ENCODE measurements at regions not wholly inside any gene's neighbourhood (a gene's known extent, or its start where the extent isn't known, plus 50 kb on each side); places are given as distances from the start of the nearest gene placed in this dataset.

DNA sequence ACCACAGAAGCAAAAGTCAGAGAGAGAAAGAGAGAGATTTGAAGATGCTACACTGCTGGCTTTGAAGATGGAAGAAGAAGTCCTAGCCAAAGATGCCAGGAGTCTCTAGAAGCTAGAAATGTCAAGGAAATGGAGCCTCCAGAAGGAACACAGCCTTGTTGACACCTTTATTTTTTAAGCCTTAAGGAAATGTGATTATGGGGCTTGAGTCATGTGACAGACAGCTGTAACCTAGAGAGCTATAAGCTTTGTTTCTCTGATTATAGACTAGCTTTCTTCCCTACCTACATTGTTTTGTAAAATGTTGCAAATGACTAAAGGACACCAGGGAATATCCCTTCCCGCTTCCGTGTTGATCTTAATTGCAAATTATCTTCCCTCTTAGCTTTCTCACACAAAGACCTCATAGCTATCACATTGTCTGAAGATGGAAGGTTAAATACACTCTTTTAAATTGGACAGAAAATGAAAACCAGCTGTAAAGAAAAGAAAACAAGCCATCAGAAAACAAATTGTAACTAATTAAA, 199.9 kb downstream of the ARHGAP12 start:
- no peaks in the 10 kb centered on the region for H3K79me2 ChIP-seq (ENCODE audit: insufficient read depth, low read length)
- H3K4me1 ChIP-seq (ENCODE audit: insufficient read depth, low read length), result no peaks in the 10 kb centered on the region
- DNase-seq (ENCODE audit: low read depth), result no peak
- no peaks in the 10 kb centered on the region for H4K20me1 ChIP-seq (ENCODE audit: insufficient read depth, low read length)
- H3K27me3 ChIP-seq (ENCODE audit: insufficient read depth, low read length), result no peaks in the 10 kb centered on the region
- no peak overlapping the region for H2AFZ ChIP-seq (ENCODE audit: low read depth, low read length)
- Mint-ChIP-seq H3K4me1 (ENCODE audit: low read depth, unreplicated experiment) (peaks cover 3% of the 10 kb centered on the region), H3K27ac (ENCODE audit: unreplicated experiment) (no peak overlapping the region), H3K9me3 (ENCODE audit: unreplicated experiment) (peaks cover 7% of the 10 kb centered on the region), H3K36me3 (ENCODE audit: low read depth, unreplicated experiment) (peaks cover 1% of the 10 kb centered on the region), H3K4me3 (ENCODE audit: unreplicated experiment) (no peak overlapping the region), H3K27me3 (ENCODE audit: low read depth, unreplicated experiment) (no peaks in the 10 kb centered on the region)
- no peaks in the 10 kb centered on the region for H3K36me3 ChIP-seq (ENCODE audit: insufficient read depth, low read length)
- no peak overlapping the region for H3K9ac ChIP-seq (ENCODE audit: low read length)
- TF ChIP-seq, protein P1, sequence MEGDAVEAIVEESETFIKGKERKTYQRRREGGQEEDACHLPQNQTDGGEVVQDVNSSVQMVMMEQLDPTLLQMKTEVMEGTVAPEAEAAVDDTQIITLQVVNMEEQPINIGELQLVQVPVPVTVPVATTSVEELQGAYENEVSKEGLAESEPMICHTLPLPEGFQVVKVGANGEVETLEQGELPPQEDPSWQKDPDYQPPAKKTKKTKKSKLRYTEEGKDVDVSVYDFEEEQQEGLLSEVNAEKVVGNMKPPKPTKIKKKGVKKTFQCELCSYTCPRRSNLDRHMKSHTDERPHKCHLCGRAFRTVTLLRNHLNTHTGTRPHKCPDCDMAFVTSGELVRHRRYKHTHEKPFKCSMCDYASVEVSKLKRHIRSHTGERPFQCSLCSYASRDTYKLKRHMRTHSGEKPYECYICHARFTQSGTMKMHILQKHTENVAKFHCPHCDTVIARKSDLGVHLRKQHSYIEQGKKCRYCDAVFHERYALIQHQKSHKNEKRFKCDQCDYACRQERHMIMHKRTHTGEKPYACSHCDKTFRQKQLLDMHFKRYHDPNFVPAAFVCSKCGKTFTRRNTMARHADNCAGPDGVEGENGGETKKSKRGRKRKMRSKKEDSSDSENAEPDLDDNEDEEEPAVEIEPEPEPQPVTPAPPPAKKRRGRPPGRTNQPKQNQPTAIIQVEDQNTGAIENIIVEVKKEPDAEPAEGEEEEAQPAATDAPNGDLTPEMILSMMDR (IDR thresholded peaks at IDR 0.05; ENCODE audit: insufficient read depth, low read depth, low read length), result no peak
- H3K9me3 ChIP-seq (ENCODE audit: insufficient read depth, low read depth, low read length), result peaks cover 2% of the 10 kb centered on the region
- peak; percentile 13 for FAIRE-seq
- no peak overlapping the region for H3K4me2 ChIP-seq (ENCODE audit: low read length)
- H3K27ac ChIP-seq (ENCODE audit: low read depth, low read length), result no peak overlapping the region
- no peak overlapping the region for H3K4me3 ChIP-seq (ENCODE audit: insufficient read depth, low read depth, low read length)

DNA sequence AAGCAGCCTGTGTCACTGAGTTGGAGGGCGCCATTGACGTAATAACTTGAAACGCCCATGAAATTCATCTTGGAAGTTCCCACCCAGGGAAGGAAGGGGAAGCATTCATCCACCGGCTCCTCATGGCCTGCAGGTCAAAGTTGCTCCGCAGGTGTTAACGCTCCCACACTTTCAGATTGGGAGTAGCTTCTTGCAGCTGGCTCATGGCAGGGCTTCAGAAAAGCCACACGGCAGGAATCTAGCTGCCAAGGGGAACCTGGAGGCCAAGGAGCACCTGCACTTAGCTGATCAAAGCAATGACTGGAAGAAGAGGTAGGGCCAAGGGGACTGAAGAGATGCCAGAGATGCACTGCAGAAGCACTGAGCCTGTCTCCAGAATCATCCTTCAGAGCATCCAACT, 203.2 kb downstream of the ARHGAP12 start:
- H3K27ac Mint-ChIP-seq (ENCODE audit: unreplicated experiment), result no peak overlapping the region
- H3K27me3 Mint-ChIP-seq (ENCODE audit: low read depth, unreplicated experiment), result no peaks in the 10 kb centered on the region
- no peak for FAIRE-seq
- no peak for TF ChIP-seq EZH2 (IDR thresholded peaks at IDR 0.05; ENCODE audit: insufficient read depth, low read length)
- TF ChIP-seq, protein P1 (IDR thresholded peaks at IDR 0.05; ENCODE audit: insufficient read depth, low read depth, low read length), result no peak
- DNase-seq (ENCODE audit: low read depth), result no peak
- Histone ChIP-seq H3K4me2 (ENCODE audit: low read length) (no peak overlapping the region), H3K4me3 (ENCODE audit: insufficient read depth, low read depth, low read length) (no peak overlapping the region), H3K27ac (ENCODE audit: low read depth, low read length) (no peak overlapping the region), H3K9me3 (ENCODE audit: insufficient read depth, low read depth, low read length) (peaks cover 2% of the 10 kb centered on the region), H3K4me1 (ENCODE audit: insufficient read depth, low read length) (peaks cover 4% of the 10 kb centered on the region), H3K79me2 (ENCODE audit: insufficient read depth, low read length) (no peaks in the 10 kb centered on the region), H3K9ac (ENCODE audit: low read length) (no peak overlapping the region), H3K36me3 (ENCODE audit: insufficient read depth, low read length) (no peaks in the 10 kb centered on the region), H3K27me3 (ENCODE audit: insufficient read depth, low read length) (no peaks in the 10 kb centered on the region), H4K20me1 (ENCODE audit: insufficient read depth, low read length) (no peaks in the 10 kb centered on the region), H2AFZ (ENCODE audit: low read depth, low read length) (no peak overlapping the region)
- H3K4me1 Mint-ChIP-seq (ENCODE audit: low read depth, unreplicated experiment), result peaks cover 6% of the 10 kb centered on the region
- H3K4me3 Mint-ChIP-seq (ENCODE audit: unreplicated experiment), result no peak overlapping the region
- peaks cover 1% of the 10 kb centered on the region for H3K36me3 Mint-ChIP-seq (ENCODE audit: low read depth, unreplicated experiment)
- H3K9me3 Mint-ChIP-seq (ENCODE audit: unreplicated experiment), result peaks cover 5% of the 10 kb centered on the region

DNA sequence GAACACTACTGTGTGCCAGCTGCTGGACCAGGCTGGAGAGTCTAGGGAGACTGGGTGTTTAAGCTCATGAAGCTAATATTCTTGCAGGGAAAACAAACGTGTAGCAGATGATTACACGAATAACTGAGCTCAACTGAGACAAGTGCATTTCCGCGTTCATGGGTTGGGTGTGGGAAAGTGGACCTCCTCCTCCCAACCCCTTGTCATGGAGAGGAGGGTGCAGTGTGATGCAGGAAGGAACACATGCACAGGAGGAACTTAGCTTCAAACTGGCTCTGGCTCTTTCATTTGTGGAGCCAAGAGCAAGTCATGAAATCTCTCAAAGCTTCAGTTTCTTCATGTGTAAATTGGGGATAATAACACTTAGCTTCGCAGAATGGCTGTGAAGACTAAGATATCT, 204.3 kb downstream of the ARHGAP12 start:
- H3K27me3 Mint-ChIP-seq (ENCODE audit: low read depth, unreplicated experiment), result no peaks in the 10 kb centered on the region
- Histone ChIP-seq H3K79me2 (ENCODE audit: insufficient read depth, low read length) (no peaks in the 10 kb centered on the region), H4K20me1 (ENCODE audit: insufficient read depth, low read length) (no peaks in the 10 kb centered on the region), H3K4me3 (ENCODE audit: insufficient read depth, low read depth, low read length) (no peak overlapping the region), H2AFZ (ENCODE audit: low read depth, low read length) (no peak overlapping the region), H3K4me2 (ENCODE audit: low read length) (no peak overlapping the region), H3K9ac (ENCODE audit: low read length) (no peak overlapping the region), H3K4me1 (ENCODE audit: insufficient read depth, low read length) (peaks cover 4% of the 10 kb centered on the region), H3K27ac (ENCODE audit: low read depth, low read length) (no peak overlapping the region), H3K36me3 (ENCODE audit: insufficient read depth, low read length) (no peaks in the 10 kb centered on the region), H3K9me3 (ENCODE audit: insufficient read depth, low read depth, low read length) (peaks cover 2% of the 10 kb centered on the region), H3K27me3 (ENCODE audit: insufficient read depth, low read length) (no peaks in the 10 kb centered on the region)
- H3K27ac Mint-ChIP-seq (ENCODE audit: unreplicated experiment), result no peak overlapping the region
- FAIRE-seq, result no peak
- H3K4me3 Mint-ChIP-seq (ENCODE audit: unreplicated experiment), result no peak overlapping the region
- H3K4me1 Mint-ChIP-seq (ENCODE audit: low read depth, unreplicated experiment), result peaks cover 6% of the 10 kb centered on the region
- TF ChIP-seq EZH2 (IDR thresholded peaks at IDR 0.05; ENCODE audit: insufficient read depth, low read length), result no peak
- TF ChIP-seq, protein P1 (IDR thresholded peaks at IDR 0.05; ENCODE audit: insufficient read depth, low read depth, low read length), result no peak
- peaks cover 1% of the 10 kb centered on the region for H3K36me3 Mint-ChIP-seq (ENCODE audit: low read depth, unreplicated experiment)
- H3K9me3 Mint-ChIP-seq (ENCODE audit: unreplicated experiment), result peaks cover 14% of the 10 kb centered on the region
- no peak for DNase-seq (ENCODE audit: low read depth)

Measured in astrocyte (in vitro differentiated cells and primary cell).